ENCODE measurements at regions not wholly inside any gene's neighbourhood (a gene's known extent, or its start where the extent isn't known, plus 50 kb on each side); places are given as distances from the start of the nearest gene placed in this dataset.

DNA sequence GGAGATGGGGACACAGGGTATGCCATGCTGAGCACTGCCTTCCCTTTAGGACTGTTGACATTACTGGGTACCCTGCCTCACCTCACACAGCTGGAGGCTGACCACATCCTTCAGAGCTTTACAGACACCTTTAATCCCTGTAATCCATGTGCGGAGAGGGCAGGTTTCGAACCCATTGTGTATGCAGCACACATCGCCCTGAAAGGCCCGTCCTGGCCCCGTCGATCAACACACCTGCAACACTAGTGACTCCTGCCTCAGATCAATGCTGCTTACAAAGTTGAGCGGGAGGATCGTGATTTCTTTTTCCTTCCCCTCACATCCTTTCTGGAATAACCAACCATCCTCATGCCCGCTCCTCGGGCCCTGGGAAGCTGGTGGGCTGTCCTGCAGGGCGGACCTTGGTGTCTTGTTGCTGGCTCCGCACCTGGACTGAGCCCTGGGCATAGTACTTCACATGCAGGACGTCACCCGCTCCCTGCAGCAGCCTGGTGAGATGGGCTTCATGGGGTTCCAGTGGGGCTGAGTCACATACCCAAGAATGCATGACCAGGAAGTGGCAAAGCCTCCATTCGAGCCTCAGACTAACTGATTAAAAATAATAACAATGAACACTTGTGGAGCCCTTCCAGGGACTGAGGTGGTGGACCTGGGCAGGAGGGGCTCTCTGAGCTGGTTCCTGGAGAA is 403.6 kb downstream of the PTPRU start:
- no peak overlapping the region for H3K4me3 ChIP-seq (ENCODE audit: low read depth, low read length)
- TF ChIP-seq, protein P1, sequence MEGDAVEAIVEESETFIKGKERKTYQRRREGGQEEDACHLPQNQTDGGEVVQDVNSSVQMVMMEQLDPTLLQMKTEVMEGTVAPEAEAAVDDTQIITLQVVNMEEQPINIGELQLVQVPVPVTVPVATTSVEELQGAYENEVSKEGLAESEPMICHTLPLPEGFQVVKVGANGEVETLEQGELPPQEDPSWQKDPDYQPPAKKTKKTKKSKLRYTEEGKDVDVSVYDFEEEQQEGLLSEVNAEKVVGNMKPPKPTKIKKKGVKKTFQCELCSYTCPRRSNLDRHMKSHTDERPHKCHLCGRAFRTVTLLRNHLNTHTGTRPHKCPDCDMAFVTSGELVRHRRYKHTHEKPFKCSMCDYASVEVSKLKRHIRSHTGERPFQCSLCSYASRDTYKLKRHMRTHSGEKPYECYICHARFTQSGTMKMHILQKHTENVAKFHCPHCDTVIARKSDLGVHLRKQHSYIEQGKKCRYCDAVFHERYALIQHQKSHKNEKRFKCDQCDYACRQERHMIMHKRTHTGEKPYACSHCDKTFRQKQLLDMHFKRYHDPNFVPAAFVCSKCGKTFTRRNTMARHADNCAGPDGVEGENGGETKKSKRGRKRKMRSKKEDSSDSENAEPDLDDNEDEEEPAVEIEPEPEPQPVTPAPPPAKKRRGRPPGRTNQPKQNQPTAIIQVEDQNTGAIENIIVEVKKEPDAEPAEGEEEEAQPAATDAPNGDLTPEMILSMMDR (IDR thresholded peaks at IDR 0.05; ENCODE audit: low read depth, low read length): no peak

DNA sequence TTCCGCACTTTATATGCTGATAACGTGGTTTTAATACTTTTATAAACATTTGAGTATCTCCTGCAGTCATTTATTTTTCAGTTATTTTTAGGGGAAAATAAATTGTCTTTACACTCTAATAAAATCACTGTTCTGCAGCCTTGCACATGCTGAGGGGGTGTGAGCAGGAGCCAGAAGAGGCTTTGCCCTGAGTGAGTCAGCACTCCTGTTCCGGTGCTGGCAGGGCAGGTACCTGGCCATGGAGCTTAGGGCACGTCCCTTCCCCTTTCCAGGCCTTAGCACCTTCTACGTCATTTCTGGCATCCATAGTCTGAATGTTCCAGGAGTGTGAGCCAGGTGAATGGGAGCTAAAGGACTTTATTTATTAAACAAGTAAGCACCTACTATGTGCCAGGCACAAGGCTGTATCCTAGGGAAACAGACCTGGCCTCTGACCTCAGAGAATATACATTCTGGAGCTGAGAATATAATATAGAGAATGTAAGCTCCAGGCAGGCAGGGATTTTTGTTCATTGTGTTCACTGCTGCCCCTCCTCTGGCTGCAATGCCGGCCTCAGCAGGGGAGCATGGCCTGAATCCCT is 402.9 kb downstream of the PTPRU start:
- TF ChIP-seq, protein P1 (IDR thresholded peaks at IDR 0.05; ENCODE audit: low read depth, low read length): no peak
- no peak overlapping the region for H3K4me3 ChIP-seq (ENCODE audit: low read depth, low read length)

DNA sequence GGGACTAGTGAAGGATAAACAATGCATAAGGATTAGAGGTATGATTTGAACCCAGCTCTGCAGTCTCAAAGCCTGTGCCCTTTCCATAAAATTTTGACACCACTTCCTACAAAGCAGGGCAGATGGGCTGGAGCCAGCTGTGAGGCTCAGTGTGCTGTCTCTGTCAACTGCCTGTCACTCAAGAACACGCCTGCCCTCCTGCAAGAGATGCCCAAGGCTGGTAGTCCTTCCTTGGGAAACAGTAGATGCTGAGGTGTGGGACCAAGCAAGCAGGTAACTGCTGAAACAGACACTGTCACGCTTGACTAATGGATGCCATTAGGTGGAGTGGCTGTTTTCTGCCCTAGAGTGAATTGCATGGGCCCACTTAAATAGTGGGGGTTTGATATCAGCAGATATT is 402.0 kb downstream of the PTPRU start:
- no peak overlapping the region for H3K4me3 ChIP-seq (ENCODE audit: low read depth, low read length)
- TF ChIP-seq, protein P1 (IDR thresholded peaks at IDR 0.05; ENCODE audit: low read depth, low read length): no peak

DNA sequence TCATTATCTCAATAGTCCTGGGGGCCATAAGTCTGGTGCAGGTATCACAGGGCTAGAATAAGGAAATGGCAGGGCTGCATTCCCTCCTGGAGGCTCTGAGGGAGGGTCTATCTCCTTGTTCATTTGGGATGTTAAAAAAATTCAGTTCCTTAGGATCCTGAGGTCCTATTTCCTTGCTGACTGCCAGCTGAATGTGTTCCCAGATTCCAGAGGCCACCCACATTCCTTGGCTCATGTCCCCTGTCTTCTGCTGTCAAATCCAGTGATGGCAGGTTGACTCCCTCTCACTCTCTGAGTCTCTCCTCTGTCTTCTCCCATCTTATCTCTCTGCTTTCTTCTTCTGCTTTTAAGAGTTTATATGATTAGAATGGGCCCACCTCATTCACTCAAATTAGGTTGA is 400.6 kb downstream of the PTPRU start:
- TF ChIP-seq, protein P1 (IDR thresholded peaks at IDR 0.05; ENCODE audit: low read depth, low read length): no peak
- no peak overlapping the region for H3K4me3 ChIP-seq (ENCODE audit: low read depth, low read length)

DNA sequence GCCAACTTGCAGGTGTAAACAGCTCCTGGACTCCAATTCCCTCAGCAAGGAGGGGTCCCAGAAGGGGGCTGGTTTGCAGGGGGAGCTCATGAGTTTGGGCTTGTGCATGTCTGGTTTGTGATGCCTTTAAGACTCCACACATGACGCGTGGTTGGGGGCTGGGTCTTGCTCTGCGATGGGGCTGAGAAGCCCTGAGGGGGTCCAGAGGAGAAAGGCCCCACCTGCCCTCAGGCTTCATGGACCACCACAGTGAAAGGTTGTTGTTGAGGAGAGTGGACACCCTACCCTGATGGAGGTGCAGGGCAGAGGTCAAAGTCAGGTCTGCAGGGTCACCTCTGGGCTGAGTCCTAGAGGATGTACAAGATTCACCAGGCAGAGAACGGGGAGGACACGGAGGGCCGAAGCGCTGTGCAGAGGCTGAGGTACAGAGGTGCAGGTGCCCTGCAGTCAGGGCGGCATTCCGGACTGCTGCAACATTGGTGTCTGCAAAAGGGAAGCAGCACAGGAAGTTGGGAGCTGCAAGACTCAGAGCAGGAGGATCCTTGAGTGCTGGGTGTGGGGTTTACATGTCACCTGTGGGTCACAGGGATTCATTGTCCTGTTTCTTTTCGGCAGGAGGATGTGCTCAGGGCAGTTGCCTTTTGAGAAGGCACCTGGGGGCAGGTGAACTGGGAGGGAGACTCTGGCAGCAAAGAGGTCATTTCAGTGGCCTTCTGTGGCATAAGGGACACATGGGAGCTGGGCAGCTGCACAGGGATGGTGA is 399.4 kb downstream of the PTPRU start:
- H3K4me3 ChIP-seq (ENCODE audit: low read depth, low read length): no peak overlapping the region
- TF ChIP-seq, protein P1 (IDR thresholded peaks at IDR 0.05; ENCODE audit: low read depth, low read length): no peak

DNA sequence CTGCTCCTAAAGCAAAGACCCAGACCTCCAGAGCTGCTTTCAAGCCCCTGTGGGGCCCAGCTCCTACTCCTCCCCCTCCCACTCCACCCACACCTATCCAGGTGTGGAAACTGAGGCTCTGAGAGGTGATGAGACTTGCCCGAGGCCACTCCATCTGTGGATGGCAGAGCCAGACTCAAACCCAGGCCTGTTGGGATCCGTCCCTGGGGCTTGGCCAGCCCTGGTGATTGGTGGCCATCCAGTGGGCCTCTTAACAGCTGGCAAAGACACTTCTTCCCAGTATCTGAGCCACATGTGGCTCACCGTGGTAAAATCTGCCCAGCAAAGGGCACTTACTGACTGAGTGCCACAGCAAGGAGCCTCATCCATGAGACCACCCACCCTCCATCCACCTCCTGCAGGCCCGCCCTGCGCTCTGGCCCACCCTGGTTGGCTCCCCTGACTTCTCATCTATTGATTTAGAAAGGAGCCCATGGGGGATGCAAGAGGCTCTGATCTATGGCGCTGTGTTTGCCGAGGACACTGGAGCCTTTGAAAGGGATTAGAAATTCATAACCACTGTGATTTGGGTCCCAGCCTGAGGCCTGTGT is 398.5 kb downstream of the PTPRU start:
- TF ChIP-seq, protein P1 (IDR thresholded peaks at IDR 0.05; ENCODE audit: low read depth, low read length): no peak
- no peak overlapping the region for H3K4me3 ChIP-seq (ENCODE audit: low read depth, low read length)

All from WI38 (cell line).